ENCODE measurements at regions not wholly inside any gene's neighbourhood (a gene's known extent, or its start where the extent isn't known, plus 50 kb on each side); places are given as distances from the start of the nearest gene placed in this dataset.
"Not testable (repeated sequence)": the region's sequence is repeated elsewhere in the genome, so short reads cannot be mapped to it uniquely, and the experiment has no call there.

DNA sequence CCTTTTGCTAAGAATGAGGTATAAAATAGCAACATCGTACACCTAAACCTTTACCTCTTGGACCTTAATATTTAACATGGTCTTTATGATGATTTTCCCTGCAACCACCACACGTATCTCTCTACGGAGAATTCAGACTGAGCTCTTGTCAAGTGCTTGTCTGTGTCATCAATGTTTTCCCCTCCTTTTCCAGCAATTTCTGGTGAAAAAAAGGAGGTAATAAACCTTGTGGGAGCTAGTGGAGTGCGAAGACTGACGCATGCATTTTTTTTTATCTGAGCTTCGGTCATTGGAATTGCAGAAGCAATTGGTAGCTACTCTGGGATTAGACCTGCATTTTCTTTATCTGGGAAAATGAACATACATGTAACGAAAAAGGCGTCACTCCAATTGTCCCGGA is 527.6 kb downstream of the TMEM114 start:
- DNase-seq (ENCODE audit: insufficient read length, low spot score) (no peak), FAIRE-seq (no peak)
- TF ChIP-seq POLR2A (IDR thresholded peaks at IDR 0.05; ENCODE audit: low read depth, low read length): no peak
- no peak for TF ChIP-seq POU2F2 (IDR thresholded peaks at IDR 0.05; ENCODE audit: low read depth, low read length)
- TF ChIP-seq TAF1 (IDR thresholded peaks at IDR 0.05; ENCODE audit: low read depth, low read length): no peak
- no peak for TF ChIP-seq SPI1 (IDR thresholded peaks at IDR 0.05; ENCODE audit: low read depth, low read length)
- no peak for TF ChIP-seq POLR2AphosphoS5 (IDR thresholded peaks at IDR 0.05; ENCODE audit: low read depth, low read length)
- no peak for TF ChIP-seq PAX5 (IDR thresholded peaks at IDR 0.05; ENCODE audit: insufficient read depth, low read length, severe bottlenecking)

DNA sequence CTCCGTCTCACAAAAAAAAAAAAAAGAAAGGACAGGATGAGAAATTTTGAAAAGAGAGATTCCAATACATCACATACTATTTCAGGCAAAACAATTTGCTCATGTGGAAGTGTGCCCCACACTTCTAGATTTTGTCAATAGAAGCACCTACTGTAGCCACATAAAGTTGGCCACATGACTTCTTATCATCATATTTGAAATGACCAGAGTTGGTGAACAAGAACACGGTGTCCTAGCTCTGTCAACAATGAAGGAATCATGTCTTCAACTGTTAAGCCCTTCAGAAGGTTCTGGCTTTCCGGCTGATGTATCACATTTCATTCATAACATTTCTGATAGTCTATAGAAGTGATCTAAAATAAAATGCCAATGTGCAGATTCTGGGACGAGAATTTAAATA is 534.5 kb downstream of the TMEM114 start:
- FAIRE-seq (no peak), DNase-seq (ENCODE audit: insufficient read length, low spot score) (no peak)
- no peak for TF ChIP-seq SPI1 (IDR thresholded peaks at IDR 0.05; ENCODE audit: low read depth, low read length)
- no peak for TF ChIP-seq PAX5 (IDR thresholded peaks at IDR 0.05; ENCODE audit: insufficient read depth, low read length, severe bottlenecking)
- no peak for TF ChIP-seq POLR2AphosphoS5 (IDR thresholded peaks at IDR 0.05; ENCODE audit: low read depth, low read length)
- TF ChIP-seq POU2F2 (IDR thresholded peaks at IDR 0.05; ENCODE audit: low read depth, low read length): no peak
- TF ChIP-seq POLR2A (IDR thresholded peaks at IDR 0.05; ENCODE audit: low read depth, low read length): no peak
- no peak for TF ChIP-seq TAF1 (IDR thresholded peaks at IDR 0.05; ENCODE audit: low read depth, low read length)

DNA sequence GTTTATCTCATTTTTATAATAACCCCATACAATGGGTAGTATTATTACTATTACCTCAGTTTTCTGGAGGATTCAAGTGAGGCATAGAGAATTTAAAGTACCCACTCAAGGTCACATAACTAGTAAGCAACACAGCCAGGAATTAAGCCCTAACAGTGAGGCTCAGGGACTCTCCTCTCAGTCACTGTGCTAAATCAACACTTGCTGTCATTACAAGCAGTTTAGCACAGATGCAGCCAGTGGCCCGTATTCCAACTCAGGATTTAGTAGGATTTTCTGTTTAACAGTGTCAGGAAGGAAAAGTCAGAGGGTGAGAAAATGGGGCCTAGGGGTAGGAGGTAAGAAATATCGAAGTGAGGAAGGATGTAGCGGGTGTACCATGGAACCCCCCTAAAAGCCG is 536.9 kb downstream of the TMEM114 start:
- no peak for FAIRE-seq
- TF ChIP-seq POLR2AphosphoS5 (IDR thresholded peaks at IDR 0.05; ENCODE audit: low read depth, low read length) (no peak), TAF1 (IDR thresholded peaks at IDR 0.05; ENCODE audit: low read depth, low read length) (no peak), SPI1 (IDR thresholded peaks at IDR 0.05; ENCODE audit: low read depth, low read length) (no peak), POU2F2 (IDR thresholded peaks at IDR 0.05; ENCODE audit: low read depth, low read length) (no peak), POLR2A (IDR thresholded peaks at IDR 0.05; ENCODE audit: low read depth, low read length) (no peak), PAX5 (IDR thresholded peaks at IDR 0.05; ENCODE audit: insufficient read depth, low read length, severe bottlenecking) (no peak)
- no peak for DNase-seq (ENCODE audit: insufficient read length, low spot score)

DNA sequence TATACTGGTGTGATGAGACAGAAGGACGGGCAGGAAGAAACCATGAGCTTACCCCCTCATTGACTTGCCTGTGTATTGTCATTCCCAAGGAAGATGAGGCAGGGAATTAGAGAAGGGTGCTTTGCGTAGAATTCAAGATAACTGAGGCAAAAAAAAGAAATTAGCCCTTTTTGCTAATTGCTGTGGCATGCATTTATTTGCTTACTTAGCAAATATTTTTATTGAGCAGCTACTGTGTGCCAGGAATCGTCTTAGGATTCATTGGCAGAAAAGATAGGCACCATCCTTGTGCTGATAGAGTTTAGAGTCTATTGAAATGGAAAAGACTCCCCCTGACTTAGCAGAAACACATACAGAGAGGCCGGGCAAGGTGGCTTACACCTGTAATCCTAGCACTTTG is 541.9 kb downstream of the TMEM114 start:
- DNase-seq (ENCODE audit: insufficient read length, low spot score) (no peak), FAIRE-seq (no peak)
- TF ChIP-seq TAF1 (IDR thresholded peaks at IDR 0.05; ENCODE audit: low read depth, low read length) (no peak), POLR2A (IDR thresholded peaks at IDR 0.05; ENCODE audit: low read depth, low read length) (no peak), POU2F2 (IDR thresholded peaks at IDR 0.05; ENCODE audit: low read depth, low read length) (no peak), SPI1 (IDR thresholded peaks at IDR 0.05; ENCODE audit: low read depth, low read length) (no peak), PAX5 (IDR thresholded peaks at IDR 0.05; ENCODE audit: insufficient read depth, low read length, severe bottlenecking) (no peak), POLR2AphosphoS5 (IDR thresholded peaks at IDR 0.05; ENCODE audit: low read depth, low read length) (no peak)

DNA sequence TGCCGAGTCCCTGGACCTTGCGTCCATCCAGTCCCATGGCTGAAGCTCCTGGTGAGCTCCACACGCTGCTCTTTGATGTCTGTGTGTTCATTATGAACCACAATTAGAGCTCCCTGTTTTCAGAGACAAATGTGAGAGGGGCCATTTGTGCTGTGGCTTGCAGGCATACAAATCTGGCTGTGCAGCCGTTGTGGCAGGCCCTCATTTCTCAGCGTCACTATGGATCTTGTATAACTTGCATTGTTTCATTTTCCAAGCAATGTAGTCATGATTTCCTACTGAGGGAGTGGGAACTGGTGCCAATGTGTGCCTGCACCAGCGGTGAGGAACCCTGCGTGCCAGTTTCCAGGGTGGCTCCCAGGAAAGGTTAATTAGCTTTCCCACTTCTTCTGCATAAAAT is 542.6 kb downstream of the TMEM114 start:
- FAIRE-seq: no peak
- TF ChIP-seq POLR2A (IDR thresholded peaks at IDR 0.05; ENCODE audit: low read depth, low read length) (no peak), SPI1 (IDR thresholded peaks at IDR 0.05; ENCODE audit: low read depth, low read length) (no peak), POU2F2 (IDR thresholded peaks at IDR 0.05; ENCODE audit: low read depth, low read length) (no peak), PAX5 (IDR thresholded peaks at IDR 0.05; ENCODE audit: insufficient read depth, low read length, severe bottlenecking) (no peak), POLR2AphosphoS5 (IDR thresholded peaks at IDR 0.05; ENCODE audit: low read depth, low read length) (no peak), TAF1 (IDR thresholded peaks at IDR 0.05; ENCODE audit: low read depth, low read length) (no peak)
- DNase-seq (ENCODE audit: insufficient read length, low spot score): no peak

DNA sequence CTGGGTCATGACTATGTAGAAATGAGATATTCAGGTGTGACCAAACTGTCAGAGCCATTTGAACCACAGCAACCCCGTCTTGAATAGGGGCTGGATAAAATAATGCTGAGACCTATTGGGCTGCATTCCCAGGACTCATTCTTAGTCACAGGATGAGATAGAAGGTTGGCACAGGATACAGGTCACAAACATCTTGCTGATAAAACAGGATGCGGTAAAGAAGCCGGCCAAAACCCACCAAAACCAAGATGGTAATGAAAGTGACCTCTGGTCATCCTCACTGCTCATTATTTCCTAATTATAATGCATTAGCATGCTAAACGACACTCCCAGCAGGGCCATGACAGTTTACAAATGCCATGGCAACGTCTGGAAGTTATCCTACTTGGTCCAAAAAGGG is 545.5 kb downstream of the TMEM114 start:
- no peak for DNase-seq (ENCODE audit: insufficient read length, low spot score)
- no peak for TF ChIP-seq TAF1 (IDR thresholded peaks at IDR 0.05; ENCODE audit: low read depth, low read length)
- TF ChIP-seq POLR2AphosphoS5 (IDR thresholded peaks at IDR 0.05; ENCODE audit: low read depth, low read length): no peak
- TF ChIP-seq POU2F2 (IDR thresholded peaks at IDR 0.05; ENCODE audit: low read depth, low read length): no peak
- TF ChIP-seq PAX5 (IDR thresholded peaks at IDR 0.05; ENCODE audit: insufficient read depth, low read length, severe bottlenecking): no peak
- TF ChIP-seq POLR2A (IDR thresholded peaks at IDR 0.05; ENCODE audit: low read depth, low read length): no peak
- TF ChIP-seq SPI1 (IDR thresholded peaks at IDR 0.05; ENCODE audit: low read depth, low read length): no peak
- FAIRE-seq: no peak

DNA sequence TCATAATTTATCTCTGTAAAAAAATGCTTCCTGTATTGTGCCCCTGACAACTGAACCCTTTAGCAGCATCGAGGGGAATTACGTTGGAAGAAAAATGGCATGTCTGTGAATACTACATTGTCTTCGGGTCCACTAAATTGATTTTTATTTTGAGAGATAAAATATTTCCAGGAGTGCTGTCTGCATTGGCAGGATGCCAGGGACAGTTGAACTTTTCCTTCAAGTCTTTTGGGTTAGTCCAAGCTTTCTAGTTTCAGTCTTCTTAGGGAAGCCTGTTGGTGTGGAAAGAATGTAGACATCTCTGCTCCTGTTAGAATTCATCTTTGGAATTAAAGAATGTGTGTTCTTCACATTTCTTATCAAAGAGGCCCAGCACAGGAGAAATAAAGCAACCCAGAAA is 557.9 kb downstream of the TMEM114 start:
- TF ChIP-seq POLR2AphosphoS5 (IDR thresholded peaks at IDR 0.05; ENCODE audit: low read depth, low read length) (no peak), POLR2A (IDR thresholded peaks at IDR 0.05; ENCODE audit: low read depth, low read length) (no peak), SPI1 (IDR thresholded peaks at IDR 0.05; ENCODE audit: low read depth, low read length) (no peak), TAF1 (IDR thresholded peaks at IDR 0.05; ENCODE audit: low read depth, low read length) (no peak), PAX5 (IDR thresholded peaks at IDR 0.05; ENCODE audit: insufficient read depth, low read length, severe bottlenecking) (no peak), POU2F2 (IDR thresholded peaks at IDR 0.05; ENCODE audit: low read depth, low read length) (no peak)
- DNase-seq (ENCODE audit: insufficient read length, low spot score): no peak
- FAIRE-seq: no peak

DNA sequence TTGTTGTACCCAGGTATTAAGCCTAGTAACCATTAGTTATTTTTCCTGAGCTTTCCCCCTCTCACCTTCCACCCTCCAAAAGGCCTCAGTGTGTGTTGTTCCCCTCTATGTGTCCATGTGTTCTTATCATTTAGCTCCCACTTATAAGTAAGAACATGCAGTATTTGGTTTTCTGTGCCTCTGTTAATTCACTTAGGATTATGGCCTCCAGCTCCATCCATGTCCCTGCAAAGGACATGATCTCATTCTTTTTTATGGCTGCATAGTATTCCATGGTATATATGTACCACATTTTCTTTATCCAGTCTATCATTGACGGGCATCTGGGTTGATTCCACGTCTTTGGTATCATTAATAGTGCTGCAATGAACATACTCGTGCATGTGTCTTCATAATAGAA is 560.3 kb downstream of the TMEM114 start:
- DNase-seq (ENCODE audit: insufficient read length, low spot score); FAIRE-seq: not testable (repeated sequence)

DNA sequence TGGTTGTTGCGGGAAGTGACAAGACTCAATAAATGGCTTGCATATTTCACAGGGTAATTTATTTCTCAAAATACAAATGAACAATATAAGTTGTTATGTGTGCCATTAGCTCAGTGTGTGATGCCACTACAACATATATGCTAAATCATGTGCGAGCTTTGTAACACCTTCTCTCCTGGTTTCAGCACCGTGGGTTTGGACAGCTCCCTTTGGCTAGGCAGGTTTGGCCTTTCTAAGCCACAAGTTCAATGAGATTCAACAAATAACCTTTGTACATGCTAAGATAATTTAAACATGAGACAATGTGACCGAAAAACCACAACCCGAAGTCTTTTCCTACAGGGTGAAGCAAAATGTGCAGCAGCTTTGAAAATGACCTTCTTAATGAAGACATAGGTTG is 563.9 kb downstream of the TMEM114 start:
- FAIRE-seq: no peak
- no peak for DNase-seq (ENCODE audit: insufficient read length, low spot score)
- TF ChIP-seq TAF1 (IDR thresholded peaks at IDR 0.05; ENCODE audit: low read depth, low read length) (no peak), POLR2AphosphoS5 (IDR thresholded peaks at IDR 0.05; ENCODE audit: low read depth, low read length) (no peak), POLR2A (IDR thresholded peaks at IDR 0.05; ENCODE audit: low read depth, low read length) (no peak)

DNA sequence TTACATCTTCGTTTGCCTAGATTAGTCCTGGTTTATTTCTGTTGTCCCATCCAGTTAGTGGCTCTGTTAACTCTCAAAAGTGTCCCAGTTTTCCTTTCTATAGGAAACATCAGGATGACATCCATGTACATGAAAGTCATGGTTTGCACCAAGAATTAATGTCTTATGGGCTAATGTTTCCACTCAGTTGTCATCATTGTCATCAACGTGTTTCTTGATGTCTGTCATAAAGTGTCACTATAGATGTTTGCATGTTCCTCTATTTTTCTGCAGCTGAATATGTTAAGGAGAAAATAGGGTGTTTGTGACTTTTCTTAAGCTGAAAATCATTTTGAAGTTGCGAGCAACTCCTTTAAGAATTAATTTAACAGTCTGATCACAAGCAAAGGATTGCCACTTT is 567.0 kb downstream of the TMEM114 start:
- FAIRE-seq (no peak), DNase-seq (ENCODE audit: insufficient read length, low spot score) (no peak)
- TF ChIP-seq TAF1 (IDR thresholded peaks at IDR 0.05; ENCODE audit: low read depth, low read length): no peak
- TF ChIP-seq POU2F2 (IDR thresholded peaks at IDR 0.05; ENCODE audit: low read depth, low read length): no peak
- TF ChIP-seq POLR2A (IDR thresholded peaks at IDR 0.05; ENCODE audit: low read depth, low read length): no peak
- TF ChIP-seq SPI1 (IDR thresholded peaks at IDR 0.05; ENCODE audit: low read depth, low read length): no peak
- no peak for TF ChIP-seq PAX5 (IDR thresholded peaks at IDR 0.05; ENCODE audit: insufficient read depth, low read length, severe bottlenecking)
- no peak for TF ChIP-seq POLR2AphosphoS5 (IDR thresholded peaks at IDR 0.05; ENCODE audit: low read depth, low read length)

Data from GM12891 (cell line).